Smooth muscle cell (in vitro differentiated cells): ENCODE measurements at regions not wholly inside any gene's neighbourhood (a gene's known extent, or its start where the extent isn't known, plus 50 kb on each side); places are given as distances from the start of the nearest gene placed in this dataset.

Experiments
- DNase-seq: peaks from one replicate; lab custom pipeline; 2025; ENCODE audit not compliant: unreplicated experiment; lab: John Stamatoyannopoulos, UW
- H2AFZ ChIP-seq: fragments of 200-600 bp; sonication (generic); 2 replicates; pipeline ENCODE4 v1.6.0; 2016; ENCODE audit warnings: antibody characterized with exemption, low read depth, mild to moderate bottlenecking
- H3F3A ChIP-seq: fragments of 200-600 bp; sonication (generic); 2 replicates; pipeline ENCODE4 v1.6.0; 2017; ENCODE audit warnings: antibody characterized with exemption, low read depth
- H3K27ac ChIP-seq: fragments of 200-600 bp; sonication (generic); 2 replicates; pipeline ENCODE4 v1.5.1; 2016; ENCODE audit warnings: low read depth, mild to moderate bottlenecking
- H3K27me3 ChIP-seq: fragments of 200-600 bp; sonication (generic); 2 replicates; pipeline ENCODE4 v1.6.1; 2016; ENCODE audit warnings: low read depth, mild to moderate bottlenecking
- H3K36me3 ChIP-seq: fragments of 200-600 bp; sonication (generic); 2 replicates; pipeline ENCODE4 v1.5.1; 2016; ENCODE audit warnings: low read depth
- H3K4me1 ChIP-seq: fragments of 200-600 bp; sonication (generic); 2 replicates; pipeline ENCODE4 v1.5.1; 2016; ENCODE audit warnings: low read depth
- H3K4me2 ChIP-seq: fragments of 200-600 bp; sonication (generic); 2 replicates; pipeline ENCODE4 v1.6.0; 2016; ENCODE audit warnings: mild to moderate bottlenecking
- H3K4me3 ChIP-seq: fragments of 200-600 bp; sonication (generic); 2 replicates; pipeline ENCODE4 v1.5.1; 2016; ENCODE audit warnings: mild to moderate bottlenecking
- H3K79me2 ChIP-seq: fragments of 200-600 bp; sonication (generic); 2 replicates; pipeline ENCODE4 v1.6.0; 2016; ENCODE audit warnings: low read depth, mild to moderate bottlenecking
- H3K9ac ChIP-seq: fragments of 200-600 bp; sonication (generic); 2 replicates; pipeline ENCODE4 v1.6.0; 2016; ENCODE audit warnings: low read depth
- H3K9me3 ChIP-seq: fragments of 200-600 bp; sonication (generic); replicated peaks from 2 replicates; pipeline ENCODE4 v1.5.1; 2016; ENCODE audit warnings: low read depth
- H4K20me1 ChIP-seq: fragments of 200-600 bp; sonication (generic); 2 replicates; pipeline ENCODE4 v1.6.0; 2016; ENCODE audit warnings: low read depth
- whole genome bisulfite sequencing: methylation state at CpG from one replicate; pipeline ENCODE4 v1.1.7; 2016; ENCODE audit warnings: low lambda C conversion rate; 5-methylcytosine and 5-hydroxymethylcytosine counted together
- TF ChIP-seq, protein P1 (sequence below): fragments of 200-600 bp; sonication (generic); IDR thresholded peaks from 2 replicates; pipeline ENCODE4 v1.5.1; 2017; ENCODE audit warnings: borderline replicate concordance, mild to moderate bottlenecking, antibody characterized with exemption; ENCODE audit not compliant: insufficient read depth, poor library complexity, severe bottlenecking

DNA sequence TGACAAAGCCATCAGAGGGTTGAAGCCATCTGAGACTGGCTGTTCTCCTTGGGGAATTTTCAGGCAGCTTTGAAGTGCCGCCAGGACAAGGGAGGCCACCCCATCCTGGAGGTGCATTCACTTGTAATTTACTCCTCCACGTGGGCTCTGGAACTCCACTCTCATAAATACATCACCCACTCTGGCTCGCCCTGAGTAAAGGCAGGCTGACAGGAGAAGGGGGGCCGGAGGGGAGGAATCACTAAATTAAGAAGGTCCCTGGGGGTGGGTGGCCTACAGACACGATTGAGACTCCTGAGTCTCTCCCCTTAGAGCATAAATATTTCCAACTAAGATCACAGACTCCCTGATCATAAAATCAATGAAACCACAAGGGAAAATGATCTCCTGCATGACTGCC is 56.3 kb upstream of the HNF1B start:
- H3K36me3 ChIP-seq: no peaks in the 10 kb centered on the region
- no peak overlapping the region for H3K4me2 ChIP-seq
- DNase-seq: no peak
- H3K4me3 ChIP-seq: no peak overlapping the region
- no peak overlapping the region for H2AFZ ChIP-seq
- no peaks in the 10 kb centered on the region for H3F3A ChIP-seq
- no peak overlapping the region for H3K9ac ChIP-seq
- H3K27me3 ChIP-seq: no peaks in the 10 kb centered on the region
- H4K20me1 ChIP-seq: no peaks in the 10 kb centered on the region
- TF ChIP-seq, protein P1, sequence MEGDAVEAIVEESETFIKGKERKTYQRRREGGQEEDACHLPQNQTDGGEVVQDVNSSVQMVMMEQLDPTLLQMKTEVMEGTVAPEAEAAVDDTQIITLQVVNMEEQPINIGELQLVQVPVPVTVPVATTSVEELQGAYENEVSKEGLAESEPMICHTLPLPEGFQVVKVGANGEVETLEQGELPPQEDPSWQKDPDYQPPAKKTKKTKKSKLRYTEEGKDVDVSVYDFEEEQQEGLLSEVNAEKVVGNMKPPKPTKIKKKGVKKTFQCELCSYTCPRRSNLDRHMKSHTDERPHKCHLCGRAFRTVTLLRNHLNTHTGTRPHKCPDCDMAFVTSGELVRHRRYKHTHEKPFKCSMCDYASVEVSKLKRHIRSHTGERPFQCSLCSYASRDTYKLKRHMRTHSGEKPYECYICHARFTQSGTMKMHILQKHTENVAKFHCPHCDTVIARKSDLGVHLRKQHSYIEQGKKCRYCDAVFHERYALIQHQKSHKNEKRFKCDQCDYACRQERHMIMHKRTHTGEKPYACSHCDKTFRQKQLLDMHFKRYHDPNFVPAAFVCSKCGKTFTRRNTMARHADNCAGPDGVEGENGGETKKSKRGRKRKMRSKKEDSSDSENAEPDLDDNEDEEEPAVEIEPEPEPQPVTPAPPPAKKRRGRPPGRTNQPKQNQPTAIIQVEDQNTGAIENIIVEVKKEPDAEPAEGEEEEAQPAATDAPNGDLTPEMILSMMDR: no peak
- no peaks in the 10 kb centered on the region for H3K4me1 ChIP-seq
- H3K79me2 ChIP-seq: no peaks in the 10 kb centered on the region
- no peaks in the 10 kb centered on the region for H3K9me3 ChIP-seq
- no peak overlapping the region for H3K27ac ChIP-seq
- 75% methylated on average over 5 of the region's 5 CpGs for WGBS

DNA sequence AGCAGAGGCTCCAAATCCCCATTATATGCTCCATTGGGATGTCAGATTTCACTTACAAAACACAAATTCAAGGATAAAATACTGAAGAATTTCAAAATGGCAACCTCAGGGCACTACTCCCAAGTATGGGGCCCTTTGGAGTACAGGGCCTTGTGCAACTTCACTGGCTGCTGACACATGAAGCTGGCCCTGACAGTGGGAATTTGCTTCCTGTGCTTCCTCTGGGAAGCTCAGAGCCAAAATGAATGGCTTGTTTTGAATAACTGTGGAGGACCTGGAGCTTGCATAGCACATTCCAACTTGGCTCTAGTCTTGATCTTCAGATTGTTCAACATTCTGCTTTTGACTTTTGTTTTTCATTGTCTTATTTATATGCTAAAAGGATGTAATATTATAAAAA is 52.3 kb upstream of the HNF1B start:
- H3K4me1 ChIP-seq: no peaks in the 10 kb centered on the region
- no peaks in the 10 kb centered on the region for H3F3A ChIP-seq
- H3K9ac ChIP-seq: no peak overlapping the region
- no peak overlapping the region for H3K4me3 ChIP-seq
- H3K36me3 ChIP-seq: no peaks in the 10 kb centered on the region
- H3K27me3 ChIP-seq: no peaks in the 10 kb centered on the region
- H3K27ac ChIP-seq: no peak overlapping the region
- H3K9me3 ChIP-seq: no peaks in the 10 kb centered on the region
- no peaks in the 10 kb centered on the region for H3K79me2 ChIP-seq
- H4K20me1 ChIP-seq: no peaks in the 10 kb centered on the region
- no peak overlapping the region for H2AFZ ChIP-seq
- TF ChIP-seq, protein P1: no peak
- DNase-seq: no peak
- H3K4me2 ChIP-seq: no peak overlapping the region

GRCh38 chr17:37796076-37796475 is 51.2 kb upstream of the HNF1B start:
- no peak overlapping the region for H3K27ac ChIP-seq
- no peaks in the 10 kb centered on the region for H3K4me1 ChIP-seq
- H3F3A ChIP-seq: peaks cover 5% of the 10 kb centered on the region
- 57% methylated on average over 8 of the region's 8 CpGs for WGBS
- H3K36me3 ChIP-seq: no peaks in the 10 kb centered on the region
- H2AFZ ChIP-seq: no peak overlapping the region
- H3K79me2 ChIP-seq: no peaks in the 10 kb centered on the region
- H3K27me3 ChIP-seq: no peaks in the 10 kb centered on the region
- no peak overlapping the region for H3K9ac ChIP-seq
- TF ChIP-seq, protein P1: no peak
- no peak overlapping the region for H3K4me2 ChIP-seq
- no peaks in the 10 kb centered on the region for H3K9me3 ChIP-seq
- no peaks in the 10 kb centered on the region for H4K20me1 ChIP-seq
- H3K4me3 ChIP-seq: no peak overlapping the region
- DNase-seq: no peak
